ENCODE measurements at regions not wholly inside any gene's neighbourhood (a gene's known extent, or its start where the extent isn't known, plus 50 kb on each side); places are given as distances from the start of the nearest gene placed in this dataset.

DNA sequence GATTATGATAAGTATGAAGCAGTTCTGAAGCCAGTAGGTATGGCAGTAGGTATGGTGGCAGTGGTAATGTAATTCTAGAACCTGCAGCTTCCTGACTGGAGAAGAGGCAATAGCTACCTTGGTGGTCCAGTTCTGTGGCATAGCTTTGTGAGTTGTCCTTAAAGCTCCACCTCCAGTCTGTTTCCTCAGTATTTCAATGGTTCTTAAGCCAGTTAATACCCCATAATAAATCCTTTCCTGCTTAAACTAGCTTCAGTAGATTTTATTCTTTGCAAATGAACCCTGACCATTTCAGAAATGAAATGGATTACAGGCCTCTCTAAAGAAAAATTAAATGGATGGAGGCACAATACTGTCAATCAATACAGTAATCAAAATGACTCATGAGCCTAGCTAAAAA is 117.8 kb upstream of the KRAS start:
- DNase-seq (no peak), ATAC-seq (no peak)
- no peaks in the 10 kb centered on the region for H3K4me1 ChIP-seq (ENCODE audit: low read depth)
- H3K4me3 ChIP-seq: no peak overlapping the region
- TF ChIP-seq, protein P1, sequence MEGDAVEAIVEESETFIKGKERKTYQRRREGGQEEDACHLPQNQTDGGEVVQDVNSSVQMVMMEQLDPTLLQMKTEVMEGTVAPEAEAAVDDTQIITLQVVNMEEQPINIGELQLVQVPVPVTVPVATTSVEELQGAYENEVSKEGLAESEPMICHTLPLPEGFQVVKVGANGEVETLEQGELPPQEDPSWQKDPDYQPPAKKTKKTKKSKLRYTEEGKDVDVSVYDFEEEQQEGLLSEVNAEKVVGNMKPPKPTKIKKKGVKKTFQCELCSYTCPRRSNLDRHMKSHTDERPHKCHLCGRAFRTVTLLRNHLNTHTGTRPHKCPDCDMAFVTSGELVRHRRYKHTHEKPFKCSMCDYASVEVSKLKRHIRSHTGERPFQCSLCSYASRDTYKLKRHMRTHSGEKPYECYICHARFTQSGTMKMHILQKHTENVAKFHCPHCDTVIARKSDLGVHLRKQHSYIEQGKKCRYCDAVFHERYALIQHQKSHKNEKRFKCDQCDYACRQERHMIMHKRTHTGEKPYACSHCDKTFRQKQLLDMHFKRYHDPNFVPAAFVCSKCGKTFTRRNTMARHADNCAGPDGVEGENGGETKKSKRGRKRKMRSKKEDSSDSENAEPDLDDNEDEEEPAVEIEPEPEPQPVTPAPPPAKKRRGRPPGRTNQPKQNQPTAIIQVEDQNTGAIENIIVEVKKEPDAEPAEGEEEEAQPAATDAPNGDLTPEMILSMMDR (IDR thresholded peaks at IDR 0.05): no peak
- no peaks in the 10 kb centered on the region for H3K36me3 ChIP-seq (ENCODE audit: low read depth)
- no peaks in the 10 kb centered on the region for H3K9me3 ChIP-seq
- intact Hi-C loops (cut with DNase I, micrococcal nuclease): no loop called here

GRCh38 chr12:25366122-25366521 is 115.4 kb upstream of the KRAS start:
- H3K4me3 ChIP-seq: no peak overlapping the region
- intact Hi-C loops (cut with DNase I, micrococcal nuclease): no loop called here
- TF ChIP-seq, protein P1 (IDR thresholded peaks at IDR 0.05): no peak
- H3K9me3 ChIP-seq: no peaks in the 10 kb centered on the region
- no peaks in the 10 kb centered on the region for H3K4me1 ChIP-seq (ENCODE audit: low read depth)
- H3K36me3 ChIP-seq (ENCODE audit: low read depth): no peaks in the 10 kb centered on the region
- ATAC-seq: no peak
- no peak for DNase-seq

DNA sequence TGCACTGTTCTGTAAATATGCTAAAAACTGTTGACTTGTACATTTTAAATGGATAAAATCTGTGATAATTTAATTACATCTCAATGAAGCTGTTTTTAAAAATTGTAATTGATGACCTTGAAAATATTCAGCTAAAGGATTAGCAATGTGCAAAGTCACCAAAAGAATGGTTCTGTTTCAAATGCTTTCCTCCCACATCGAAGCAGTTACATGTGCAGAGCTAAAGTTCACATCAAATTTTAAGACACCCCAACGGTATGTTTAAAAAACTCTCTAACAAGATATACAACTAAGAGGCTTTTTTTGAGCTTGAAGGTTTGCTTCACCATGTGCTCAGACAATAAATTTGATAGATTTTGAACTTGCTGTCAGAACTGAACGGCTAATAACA is 114.6 kb upstream of the KRAS start:
- no peak for ATAC-seq

GRCh38 chr12:25364529-25365339 is 114.0 kb upstream of the KRAS start:
- TF ChIP-seq, protein P1 (IDR thresholded peaks at IDR 0.05): no peak
- Histone ChIP-seq H3K9me3 (no peaks in the 10 kb centered on the region), H3K36me3 (ENCODE audit: low read depth) (no peaks in the 10 kb centered on the region), H3K4me3 (no peak overlapping the region), H3K4me1 (ENCODE audit: low read depth) (no peaks in the 10 kb centered on the region)
- ATAC-seq: no peak
- intact Hi-C loops (cut with DNase I, micrococcal nuclease): no loop called here
- DNase-seq: no peak

More for the DNA sequence above, 114.6 kb upstream of the KRAS start:
- Histone ChIP-seq H3K36me3 (ENCODE audit: low read depth) (no peaks in the 10 kb centered on the region), H3K4me3 (no peak overlapping the region), H3K4me1 (ENCODE audit: low read depth) (no peaks in the 10 kb centered on the region), H3K9me3 (no peaks in the 10 kb centered on the region)
- no peak for DNase-seq
- intact Hi-C loops (cut with DNase I, micrococcal nuclease): no loop called here
- TF ChIP-seq, protein P1 (IDR thresholded peaks at IDR 0.05): no peak

- no peak overlapping the region for H3K4me3 ChIP-seq
- H3K9me3 ChIP-seq: no peaks in the 10 kb centered on the region
- DNase-seq: no peak
- no peak for ATAC-seq
- intact Hi-C loops (cut with DNase I, micrococcal nuclease): no loop called here
- no peaks in the 10 kb centered on the region for H3K4me1 ChIP-seq (ENCODE audit: low read depth)
- H3K36me3 ChIP-seq (ENCODE audit: low read depth): no peaks in the 10 kb centered on the region
- TF ChIP-seq, protein P1 (IDR thresholded peaks at IDR 0.05): no peak
These were observed 111.9 kb upstream of the KRAS start for GRCh38 chr12:25362646-25363045.
